ENCODE measurements at regions not wholly inside any gene's neighbourhood (a gene's known extent, or its start where the extent isn't known, plus 50 kb on each side); places are given as distances from the start of the nearest gene placed in this dataset.

- Histone ChIP-seq H3K27ac (no peak overlapping the region), H3K4me1 (ENCODE audit: control insufficient read depth in 1 of 2, insufficient read depth in 1 of 2, low read depth in 1 of 2, low read length in 1 of 2) (no peaks in the 10 kb centered on the region), H3K36me3 (no peaks in the 10 kb centered on the region), H3K27me3 (no peaks in the 10 kb centered on the region), H3K4me3 (ENCODE audit: low read depth in 1 of 2, low read length in 1 of 2) (no peak overlapping the region), H3K9me3 (no peaks in the 10 kb centered on the region)
- TF ChIP-seq CTCF (IDR thresholded peaks at IDR 0.05): peak; percentile 22
Observed at GRCh38 chr5:106121972-106122605, 1548.6 kb downstream of the EFNA5 start.

- Histone ChIP-seq H3K27ac (no peak overlapping the region), H3K4me3 (ENCODE audit: low read depth in 1 of 2, low read length in 1 of 2) (no peak overlapping the region), H3K27me3 (no peaks in the 10 kb centered on the region), H3K36me3 (no peaks in the 10 kb centered on the region), H3K4me1 (ENCODE audit: control insufficient read depth in 1 of 2, insufficient read depth in 1 of 2, low read depth in 1 of 2, low read length in 1 of 2) (no peaks in the 10 kb centered on the region), H3K9me3 (no peaks in the 10 kb centered on the region)
- no peak for TF ChIP-seq CTCF (IDR thresholded peaks at IDR 0.05)
Observed at GRCh38 chr5:106116682-106117081, 1554.1 kb downstream of the EFNA5 start.

GRCh38 chr5:106113922-106114321 is 1556.8 kb downstream of the EFNA5 start:
- H3K9me3 ChIP-seq: no peaks in the 10 kb centered on the region

GRCh38 chr5:106106384-106106783 is 1564.4 kb downstream of the EFNA5 start:
- H3K27me3 ChIP-seq: no peaks in the 10 kb centered on the region
- H3K27ac ChIP-seq: no peak overlapping the region
- no peak for TF ChIP-seq CTCF (IDR thresholded peaks at IDR 0.05)
- no peaks in the 10 kb centered on the region for H3K36me3 ChIP-seq
- no peaks in the 10 kb centered on the region for H3K9me3 ChIP-seq
- no peaks in the 10 kb centered on the region for H3K4me1 ChIP-seq (ENCODE audit: control insufficient read depth in 1 of 2, insufficient read depth in 1 of 2, low read depth in 1 of 2, low read length in 1 of 2)
- no peak overlapping the region for H3K4me3 ChIP-seq (ENCODE audit: low read depth in 1 of 2, low read length in 1 of 2)

More at GRCh38 chr5:106113922-106114321, 1556.8 kb downstream of the EFNA5 start:
- no peak for TF ChIP-seq CTCF (IDR thresholded peaks at IDR 0.05)
- Histone ChIP-seq H3K27me3 (no peaks in the 10 kb centered on the region), H3K4me3 (ENCODE audit: low read depth in 1 of 2, low read length in 1 of 2) (no peak overlapping the region), H3K27ac (no peak overlapping the region), H3K4me1 (ENCODE audit: control insufficient read depth in 1 of 2, insufficient read depth in 1 of 2, low read depth in 1 of 2, low read length in 1 of 2) (no peaks in the 10 kb centered on the region), H3K36me3 (no peaks in the 10 kb centered on the region)

GRCh38 chr5:106097340-106097739 is 1573.4 kb downstream of the EFNA5 start:
- no peak overlapping the region for H3K4me3 ChIP-seq (ENCODE audit: low read depth in 1 of 2, low read length in 1 of 2)
- no peaks in the 10 kb centered on the region for H3K4me1 ChIP-seq (ENCODE audit: control insufficient read depth in 1 of 2, insufficient read depth in 1 of 2, low read depth in 1 of 2, low read length in 1 of 2)
- H3K9me3 ChIP-seq: no peaks in the 10 kb centered on the region
- no peak for TF ChIP-seq CTCF (IDR thresholded peaks at IDR 0.05)
- H3K27ac ChIP-seq: no peak overlapping the region
- no peaks in the 10 kb centered on the region for H3K36me3 ChIP-seq
- H3K27me3 ChIP-seq: no peaks in the 10 kb centered on the region

Measured in neutrophil (primary cell).